Peyer's patch (tissue), 4 donors: ENCODE measurements at regions not wholly inside any gene's neighbourhood (a gene's known extent, or its start where the extent isn't known, plus 50 kb on each side); places are given as distances from the start of the nearest gene placed in this dataset.

ENCODE experiments used
- CTCF ChIP-seq, 6 experiments: fragments of 450-650 bp in 4 of 6; fragments of 200-600 bp in 2 of 6; sonication (generic) in 1 of 6; IDR thresholded peaks; one replicate each; pipeline ENCODE4 v1.5.1; 2017 to 2019; ENCODE audit warnings: antibody characterized with exemption in 6 of 6, mild to moderate bottlenecking in 3 of 6, moderate library complexity in 1 of 6
- POLR2A ChIP-seq, 2 donors: fragments of 450-650 bp; IDR thresholded peaks; one replicate each; pipeline ENCODE4 v1.5.1; 2017; ENCODE audit warnings: antibody characterized with exemption in 2 of 2, mild to moderate bottlenecking in 2 of 2, moderate library complexity in 2 of 2

- TF ChIP-seq CTCF (IDR thresholded peaks at IDR 0.05) (no peak), POLR2A (IDR thresholded peaks at IDR 0.05) (no peak)
These were observed 2345.2 kb downstream of the PCDH9 start for GRCh38 chr13:64884976-64885375.
